ENCODE measurements at regions not wholly inside any gene's neighbourhood (a gene's known extent, or its start where the extent isn't known, plus 50 kb on each side); places are given as distances from the start of the nearest gene placed in this dataset.

DNA sequence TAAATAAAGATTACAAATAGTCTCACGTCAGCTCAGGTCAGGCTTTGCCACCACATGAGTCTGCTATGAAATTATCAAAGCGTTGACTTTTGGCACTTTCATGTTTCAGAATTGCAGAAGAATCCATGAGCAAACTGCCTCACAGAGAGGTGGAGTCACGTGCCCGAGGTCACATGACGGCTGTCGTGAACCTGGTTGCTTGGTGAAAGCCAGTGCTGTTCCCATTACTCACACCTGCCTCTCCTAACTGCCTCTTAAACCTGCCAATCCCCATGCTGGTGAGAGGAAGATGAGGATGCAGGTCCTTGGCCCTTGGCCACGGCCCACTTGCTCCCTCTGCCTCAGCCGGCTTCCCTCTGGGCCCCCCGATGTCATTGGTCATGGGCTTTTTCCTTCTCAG is 272.7 kb downstream of the BCL11B start:
- Histone ChIP-seq H3K9me3 (no peaks in the 10 kb centered on the region), H3K4me1 (no peaks in the 10 kb centered on the region), H3K4me3 (no peak overlapping the region), H3K27ac (no peak overlapping the region), H3K36me3 (no peaks in the 10 kb centered on the region), H3K27me3 (no peaks in the 10 kb centered on the region)
- intact Hi-C loops (cut with DNase I; ENCODE audit: low total_unique reads) = no loop called here
- no peak for DNase-seq
- TF ChIP-seq CTCF (IDR thresholded peaks at IDR 0.05) = no peak

DNA sequence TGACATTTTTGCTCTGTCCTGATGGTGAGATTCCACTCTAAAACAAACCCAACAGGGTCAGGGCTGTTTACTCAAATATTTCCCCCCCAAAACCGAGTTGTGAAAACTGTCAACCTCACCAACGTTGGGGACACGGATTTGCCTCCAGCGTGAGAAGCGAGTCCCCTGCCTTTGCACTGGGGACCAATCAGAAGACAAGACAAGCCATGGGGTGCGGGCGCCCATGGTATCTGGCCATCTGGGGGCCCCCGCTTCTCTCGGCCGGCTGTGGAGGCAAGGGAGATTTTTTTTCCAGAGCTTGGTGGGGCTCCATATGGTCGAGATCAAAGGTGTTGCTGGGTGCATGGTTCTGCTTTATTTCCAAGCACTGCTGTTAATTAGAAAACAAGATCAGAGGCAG is 272.1 kb downstream of the BCL11B start:
- TF ChIP-seq CTCF (IDR thresholded peaks at IDR 0.05) = no peak
- H3K36me3 ChIP-seq = no peaks in the 10 kb centered on the region
- no peaks in the 10 kb centered on the region for H3K4me1 ChIP-seq
- intact Hi-C loops (cut with DNase I; ENCODE audit: low total_unique reads) = no loop called here
- no peaks in the 10 kb centered on the region for H3K9me3 ChIP-seq
- no peak for DNase-seq
- H3K4me3 ChIP-seq = no peak overlapping the region
- no peaks in the 10 kb centered on the region for H3K27me3 ChIP-seq
- no peak overlapping the region for H3K27ac ChIP-seq

- Histone ChIP-seq H3K4me1 (no peaks in the 10 kb centered on the region), H3K4me3 (no peak overlapping the region), H3K9me3 (no peaks in the 10 kb centered on the region), H3K27me3 (no peaks in the 10 kb centered on the region), H3K36me3 (no peaks in the 10 kb centered on the region), H3K27ac (no peak overlapping the region)
- intact Hi-C loops (cut with DNase I; ENCODE audit: low total_unique reads) = no loop called here
- no peak for DNase-seq
- TF ChIP-seq CTCF (IDR thresholded peaks at IDR 0.05) = no peak
Observed at GRCh38 chr14:99001241-99001640, 270.8 kb downstream of the BCL11B start.

- DNase-seq = no peak
- no peak for TF ChIP-seq CTCF (IDR thresholded peaks at IDR 0.05)
- Histone ChIP-seq H3K4me1 (no peaks in the 10 kb centered on the region), H3K36me3 (no peaks in the 10 kb centered on the region), H3K27ac (no peak overlapping the region), H3K27me3 (peaks cover 0 to 5% of the 10 kb centered on the region in 2 donors), H3K9me3 (no peaks in the 10 kb centered on the region), H3K4me3 (no peak overlapping the region)
- intact Hi-C loops (cut with DNase I; ENCODE audit: low total_unique reads) = no loop called here
Observed at GRCh38 chr14:99003646-99004045, 268.4 kb downstream of the BCL11B start.

GRCh38 chr14:99004112-99004511 is 267.9 kb downstream of the BCL11B start:
- H3K36me3 ChIP-seq = no peaks in the 10 kb centered on the region
- H3K9me3 ChIP-seq = no peaks in the 10 kb centered on the region
- peaks cover 0 to 7% of the 10 kb centered on the region in 2 donors for H3K27me3 ChIP-seq
- no peak for TF ChIP-seq CTCF (IDR thresholded peaks at IDR 0.05)
- no peak overlapping the region for H3K4me3 ChIP-seq
- H3K4me1 ChIP-seq = no peaks in the 10 kb centered on the region
- DNase-seq = no peak
- intact Hi-C loops (cut with DNase I; ENCODE audit: low total_unique reads) = no loop called here
- no peak overlapping the region for H3K27ac ChIP-seq

DNA sequence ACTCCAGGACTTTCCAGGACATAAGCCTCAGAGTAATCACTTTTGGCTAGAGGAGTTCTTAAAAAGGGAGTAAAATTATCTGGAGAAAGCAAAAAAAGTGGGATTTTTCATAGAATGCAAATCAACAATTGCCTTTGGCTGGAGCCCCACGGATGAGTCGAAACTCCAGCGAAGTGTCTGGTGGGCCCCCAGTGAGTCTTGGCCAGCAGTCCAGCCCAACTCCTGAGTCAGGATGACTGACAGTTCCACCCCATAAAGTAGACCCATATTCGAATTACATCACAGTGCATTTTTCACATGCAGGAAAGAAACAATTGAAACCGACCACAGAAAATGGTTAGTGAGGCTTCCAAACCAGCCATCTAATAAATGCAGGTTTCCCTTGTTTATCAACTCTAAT is 265.7 kb downstream of the BCL11B start:
- intact Hi-C loops (cut with DNase I; ENCODE audit: low total_unique reads) = no loop called here
- peaks cover 0 to 17% of the 10 kb centered on the region in 2 donors for H3K27me3 ChIP-seq
- H3K4me3 ChIP-seq = no peak overlapping the region
- no peak overlapping the region for H3K27ac ChIP-seq
- DNase-seq = no peak
- H3K4me1 ChIP-seq = no peaks in the 10 kb centered on the region
- H3K9me3 ChIP-seq = no peaks in the 10 kb centered on the region
- no peaks in the 10 kb centered on the region for H3K36me3 ChIP-seq
- TF ChIP-seq CTCF (IDR thresholded peaks at IDR 0.05) = no peak
